ENCODE measurements at regions not wholly inside any gene's neighbourhood (a gene's known extent, or its start where the extent isn't known, plus 50 kb on each side); places are given as distances from the start of the nearest gene placed in this dataset.

DNA sequence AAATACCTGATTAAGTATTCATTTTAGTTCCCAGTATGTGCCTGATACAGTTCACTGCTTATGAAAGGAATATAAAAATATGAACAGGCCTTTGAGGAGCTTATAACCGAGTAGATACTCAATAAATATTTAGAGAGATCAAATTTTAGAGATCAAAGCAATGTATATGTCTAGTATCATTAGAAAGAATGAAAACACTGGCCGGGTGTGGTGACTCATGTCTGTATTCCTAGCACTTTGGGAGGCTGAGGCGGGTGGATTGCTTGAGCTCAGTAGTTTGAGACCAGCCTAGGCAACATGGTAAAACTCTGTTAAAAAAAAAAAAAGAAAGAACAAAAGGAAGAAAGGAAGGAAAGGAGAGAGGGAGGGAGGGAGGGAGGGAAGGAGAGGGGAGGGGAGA lies 113.2 kb upstream of the EEA1 start:
- Mint-ChIP-seq H3K9me3 (no peaks in the 10 kb centered on the region), H3K27me3 (ENCODE audit: low read depth) (peaks cover 4% of the 10 kb centered on the region), H3K4me3 (no peak overlapping the region), H3K27ac (no peak overlapping the region), H3K4me1 (no peaks in the 10 kb centered on the region), H3K36me3 (ENCODE audit: low read depth) (no peaks in the 10 kb centered on the region)
- TF ChIP-seq, protein P1, sequence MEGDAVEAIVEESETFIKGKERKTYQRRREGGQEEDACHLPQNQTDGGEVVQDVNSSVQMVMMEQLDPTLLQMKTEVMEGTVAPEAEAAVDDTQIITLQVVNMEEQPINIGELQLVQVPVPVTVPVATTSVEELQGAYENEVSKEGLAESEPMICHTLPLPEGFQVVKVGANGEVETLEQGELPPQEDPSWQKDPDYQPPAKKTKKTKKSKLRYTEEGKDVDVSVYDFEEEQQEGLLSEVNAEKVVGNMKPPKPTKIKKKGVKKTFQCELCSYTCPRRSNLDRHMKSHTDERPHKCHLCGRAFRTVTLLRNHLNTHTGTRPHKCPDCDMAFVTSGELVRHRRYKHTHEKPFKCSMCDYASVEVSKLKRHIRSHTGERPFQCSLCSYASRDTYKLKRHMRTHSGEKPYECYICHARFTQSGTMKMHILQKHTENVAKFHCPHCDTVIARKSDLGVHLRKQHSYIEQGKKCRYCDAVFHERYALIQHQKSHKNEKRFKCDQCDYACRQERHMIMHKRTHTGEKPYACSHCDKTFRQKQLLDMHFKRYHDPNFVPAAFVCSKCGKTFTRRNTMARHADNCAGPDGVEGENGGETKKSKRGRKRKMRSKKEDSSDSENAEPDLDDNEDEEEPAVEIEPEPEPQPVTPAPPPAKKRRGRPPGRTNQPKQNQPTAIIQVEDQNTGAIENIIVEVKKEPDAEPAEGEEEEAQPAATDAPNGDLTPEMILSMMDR (IDR thresholded peaks at IDR 0.05; ENCODE audit: unreplicated experiment in 3 of 3) = no peak

DNA sequence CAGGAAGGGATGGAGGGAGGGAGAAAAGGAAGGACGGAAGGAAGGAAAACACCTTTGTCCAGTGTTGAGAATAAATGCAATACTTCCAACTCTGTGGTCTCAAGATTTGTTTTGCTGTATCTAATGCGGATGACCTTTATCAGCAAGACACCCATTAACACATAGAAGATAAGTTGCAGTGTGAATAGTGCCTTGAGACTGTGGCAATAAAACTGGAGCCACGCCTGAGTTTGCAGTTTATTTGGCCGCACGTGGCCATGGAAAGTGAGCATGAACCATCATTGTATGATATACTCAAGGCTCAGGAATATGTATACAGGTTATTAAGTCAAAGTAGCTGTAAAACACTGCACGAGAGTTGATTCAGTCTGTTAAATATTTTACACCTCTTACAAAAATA lies 113.6 kb upstream of the EEA1 start:
- H3K4me1 Mint-ChIP-seq = no peaks in the 10 kb centered on the region
- H3K36me3 Mint-ChIP-seq (ENCODE audit: low read depth) = no peaks in the 10 kb centered on the region
- no peak overlapping the region for H3K27ac Mint-ChIP-seq
- H3K4me3 Mint-ChIP-seq = no peak overlapping the region
- H3K9me3 Mint-ChIP-seq = no peaks in the 10 kb centered on the region
- TF ChIP-seq, protein P1 (IDR thresholded peaks at IDR 0.05; ENCODE audit: unreplicated experiment in 3 of 3) = no peak
- peaks cover 4% of the 10 kb centered on the region for H3K27me3 Mint-ChIP-seq (ENCODE audit: low read depth)

DNA sequence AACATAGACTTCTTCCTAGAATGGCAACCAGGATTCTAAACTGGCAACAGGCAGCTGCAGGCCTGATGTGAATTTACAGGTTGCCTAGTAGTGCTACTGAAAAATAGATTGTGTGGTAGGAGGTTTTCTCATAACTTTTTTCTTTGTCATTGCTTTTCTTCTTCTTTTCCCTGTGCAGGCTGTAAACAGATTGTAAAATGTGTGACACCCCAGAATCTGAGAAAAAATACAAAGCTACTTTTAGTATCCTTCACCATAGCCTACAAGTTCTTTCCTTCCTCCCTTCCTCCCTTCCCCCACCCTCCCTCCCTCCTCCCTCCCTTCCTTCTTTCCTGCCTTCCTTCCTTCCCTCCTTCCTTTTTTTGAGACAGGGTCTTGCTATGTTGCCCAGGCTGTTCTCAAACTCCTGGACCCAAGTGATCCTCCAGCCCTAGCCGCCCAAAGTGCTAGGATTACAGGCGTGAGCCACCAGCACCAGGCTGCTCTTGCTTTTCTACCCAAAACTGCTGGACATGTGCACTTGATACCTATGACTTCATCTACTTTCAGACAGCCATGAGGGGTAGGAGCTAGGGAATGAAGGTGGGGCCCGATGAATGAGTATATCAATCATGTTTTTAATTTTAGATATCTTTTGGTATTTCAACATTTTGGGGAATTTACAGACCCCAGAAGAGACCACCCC lies 114.2 kb upstream of the EEA1 start:
- TF ChIP-seq, protein P1 (IDR thresholded peaks at IDR 0.05; ENCODE audit: unreplicated experiment in 3 of 3) = no peak
- H3K36me3 Mint-ChIP-seq (ENCODE audit: low read depth) = no peaks in the 10 kb centered on the region
- no peak overlapping the region for H3K4me3 Mint-ChIP-seq
- H3K4me1 Mint-ChIP-seq = no peaks in the 10 kb centered on the region
- peaks cover 1% of the 10 kb centered on the region for H3K9me3 Mint-ChIP-seq
- peak overlapping the region in 1 of 3 experiments; percentile 36 for H3K27ac Mint-ChIP-seq
- H3K27me3 Mint-ChIP-seq (ENCODE audit: low read depth) = peaks cover 4% of the 10 kb centered on the region

DNA sequence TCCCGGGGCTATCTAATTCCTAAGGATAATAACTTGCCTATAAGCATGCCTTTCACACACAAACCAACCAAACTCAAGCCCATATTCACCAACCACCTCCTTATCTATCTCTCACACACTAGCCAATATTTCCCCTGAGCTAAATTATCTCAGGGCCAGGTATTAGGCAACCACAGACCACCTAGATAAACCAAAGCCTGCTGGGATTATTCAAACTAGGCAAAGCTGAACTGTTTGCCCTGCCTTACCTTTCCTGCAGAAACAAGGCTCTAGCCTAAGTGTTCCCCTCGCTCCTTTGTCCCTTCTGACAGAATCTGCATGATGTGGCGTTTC lies 114.7 kb upstream of the EEA1 start:
- Mint-ChIP-seq H3K27me3 (ENCODE audit: low read depth) (peaks cover 4% of the 10 kb centered on the region), H3K27ac (peak overlapping the region in 1 of 3 experiments; percentile 36), H3K36me3 (ENCODE audit: low read depth) (no peaks in the 10 kb centered on the region), H3K4me3 (no peak overlapping the region), H3K9me3 (peaks cover 3% of the 10 kb centered on the region), H3K4me1 (no peaks in the 10 kb centered on the region)
- TF ChIP-seq, protein P1 (IDR thresholded peaks at IDR 0.05; ENCODE audit: unreplicated experiment in 3 of 3) = no peak

DNA sequence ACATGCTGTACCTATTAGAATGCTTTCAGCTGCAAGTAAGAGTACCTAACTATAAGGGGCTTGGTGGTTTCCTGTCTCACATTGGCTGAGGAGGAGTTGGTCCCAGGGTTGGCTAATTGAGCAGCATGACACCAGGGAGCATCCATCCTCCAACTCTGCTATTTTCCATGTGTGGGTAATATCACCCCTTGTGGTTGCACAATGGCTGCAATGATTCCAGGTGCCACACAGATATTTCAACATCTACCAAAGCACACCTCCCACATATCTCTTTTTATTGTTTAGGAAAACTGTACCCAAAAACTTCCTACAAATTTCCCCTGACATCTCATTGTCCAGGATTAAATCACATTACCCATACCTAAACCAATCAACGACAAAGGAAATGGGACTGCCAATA lies 118.0 kb upstream of the EEA1 start:
- Mint-ChIP-seq H3K4me1 (peaks cover 6% of the 10 kb centered on the region), H3K9me3 (peaks cover 3% of the 10 kb centered on the region), H3K4me3 (no peak overlapping the region), H3K36me3 (ENCODE audit: low read depth) (no peaks in the 10 kb centered on the region), H3K27me3 (ENCODE audit: low read depth) (peaks cover 4% of the 10 kb centered on the region), H3K27ac (no peak overlapping the region)
- TF ChIP-seq, protein P1 (IDR thresholded peaks at IDR 0.05; ENCODE audit: unreplicated experiment in 3 of 3) = no peak

DNA sequence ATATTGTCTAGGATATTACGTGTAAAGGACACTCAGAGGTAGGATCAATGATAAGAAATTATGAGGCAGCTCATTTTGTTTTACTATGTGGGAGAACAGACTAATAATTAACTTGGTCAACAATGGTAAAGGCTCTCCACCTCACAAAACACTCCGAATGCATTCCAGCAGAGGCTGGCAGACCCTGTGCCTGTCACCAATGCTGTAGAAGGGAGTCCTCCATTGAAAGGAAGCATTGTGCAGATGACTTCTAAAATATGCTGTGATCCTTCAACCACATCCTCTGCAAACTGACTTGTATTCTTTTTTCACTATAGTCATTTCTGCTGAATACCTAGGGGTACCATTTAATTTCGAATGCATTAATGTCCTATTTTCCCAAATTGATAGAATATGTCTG lies 119.6 kb upstream of the EEA1 start:
- peaks cover 6% of the 10 kb centered on the region for H3K4me1 Mint-ChIP-seq
- peaks cover 3% of the 10 kb centered on the region for H3K9me3 Mint-ChIP-seq
- peaks cover 4% of the 10 kb centered on the region for H3K27me3 Mint-ChIP-seq (ENCODE audit: low read depth)
- peak overlapping the region in 2 of 3 experiments; percentile 18 to 32 for H3K27ac Mint-ChIP-seq
- H3K4me3 Mint-ChIP-seq = no peak overlapping the region
- H3K36me3 Mint-ChIP-seq (ENCODE audit: low read depth) = no peaks in the 10 kb centered on the region
- TF ChIP-seq, protein P1 (IDR thresholded peaks at IDR 0.05; ENCODE audit: unreplicated experiment in 3 of 3) = no peak

All from nephron (organoid).